CD4-positive, alpha-beta memory T cell (primary cell): ENCODE measurements at regions not wholly inside any gene's neighbourhood (a gene's known extent, or its start where the extent isn't known, plus 50 kb on each side); places are given as distances from the start of the nearest gene placed in this dataset.

Experiments used
- CTCF ChIA-PET: fragments of 350-600 bp; sonication (Branson Sonifier 250); formaldehyde crosslinking; loops from one replicate; lab custom pipeline; 2021; ENCODE audit warnings: inconsistent platforms; ENCODE audit not compliant: partially characterized antibody; lab: Charles Lee
- POLR2A ChIA-PET: fragments of 350-600 bp; sonication (Branson Sonifier 250); formaldehyde crosslinking; loops from one replicate; lab custom pipeline; 2021; ENCODE audit not compliant: partially characterized antibody; lab: Charles Lee
- DNase-seq, 5 donors: peaks; one replicate each; pipeline versions ENCODE4 v3.0.0 to v3.0.0-alpha.2; 2020 to 2022; ENCODE audit warnings: mixed read lengths in 1 of 5
- H3K27ac ChIP-seq: one replicate; pipeline ENCODE4 v1.7.0; 2013; ENCODE audit warnings: low read depth, low read length
- H3K27me3 ChIP-seq: 2 replicates; pipeline ENCODE4 v1.7.0; 2013; ENCODE audit warnings: mild to moderate bottlenecking, low read length, moderate library complexity; ENCODE audit not compliant: insufficient read depth
- H3K36me3 ChIP-seq: 2 replicates; pipeline ENCODE4 v1.7.0; 2013; ENCODE audit warnings: mild to moderate bottlenecking, low read length, moderate library complexity; ENCODE audit not compliant: insufficient read depth
- H3K4me1 ChIP-seq: 2 replicates; pipeline ENCODE4 v1.7.0; 2013; ENCODE audit warnings: mild to moderate bottlenecking, low read length, moderate library complexity; ENCODE audit not compliant: insufficient read depth
- H3K4me3 ChIP-seq, 2 donors: one replicate each; pipeline ENCODE4 v1.7.0; 2013; ENCODE audit warnings: low read length in 2 of 2, mild to moderate bottlenecking in 1 of 2
- H3K9me3 ChIP-seq, 2 donors: one replicate each; pipeline ENCODE4 v1.7.0; 2013; ENCODE audit warnings: low read length in 2 of 2, control low read depth in 1 of 2; ENCODE audit not compliant: control insufficient read depth in 1 of 2
- H3K27ac Mint-ChIP-seq, 7 donors: one replicate each; pipeline ENCODE4 v1.8.0; 2020 to 2021; ENCODE audit warnings: mixed read lengths in 7 of 7, mild to moderate bottlenecking in 6 of 7, inconsistent platforms in 3 of 7, moderate library complexity in 3 of 7
- H3K27me3 Mint-ChIP-seq, 2 donors: one replicate each; pipeline ENCODE4 v1.8.0; 2020 to 2021; ENCODE audit warnings: mixed read lengths in 2 of 2
- H3K36me3 Mint-ChIP-seq, 2 donors: one replicate each; pipeline ENCODE4 v1.8.0; 2020 to 2021; ENCODE audit warnings: mixed read lengths in 2 of 2, inconsistent platforms in 1 of 2, mild to moderate bottlenecking in 1 of 2
- H3K4me1 Mint-ChIP-seq, 4 donors: one replicate each; pipeline ENCODE4 v1.8.0; 2020 to 2021; ENCODE audit warnings: mixed read lengths in 4 of 4, mild to moderate bottlenecking in 1 of 4
- H3K4me3 Mint-ChIP-seq, 8 donors: one replicate each; pipeline ENCODE4 v1.8.0; 2020 to 2021; ENCODE audit warnings: mixed read lengths in 8 of 8, mild to moderate bottlenecking in 7 of 8, moderate library complexity in 6 of 8, inconsistent platforms in 3 of 8
- H3K9me3 Mint-ChIP-seq, 8 donors: one replicate each; pipeline ENCODE4 v1.8.0; 2020 to 2021; ENCODE audit warnings: mixed read lengths in 8 of 8, mild to moderate bottlenecking in 5 of 8, inconsistent platforms in 3 of 8, moderate library complexity in 1 of 8
- intact Hi-C: fragments of 100-400 bp; cut with micrococcal nuclease; formaldehyde crosslinking; loops from one replicate; pipeline ENCODE4 v1.15.1; 2023

DNA sequence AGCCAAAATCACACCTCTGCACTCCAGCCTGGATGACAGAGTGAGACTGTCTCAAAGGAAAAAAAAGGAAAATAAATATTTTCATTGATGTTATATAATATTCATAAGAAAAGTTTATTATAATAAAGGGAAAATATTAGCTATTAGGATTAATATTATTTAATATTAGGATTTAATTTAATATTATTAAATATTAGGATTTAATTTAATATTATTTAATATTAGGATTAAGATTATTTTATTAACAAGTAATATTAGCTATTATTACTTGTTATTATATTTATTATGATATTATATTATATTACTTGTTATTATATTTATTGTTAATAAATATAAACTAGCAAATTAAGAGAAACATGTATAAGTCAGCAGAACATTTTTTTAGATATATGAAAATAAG is 518.1 kb downstream of the FSCB start:
- H3K36me3 ChIP-seq = no peaks in the 10 kb centered on the region
- DNase-seq = no peak
- intact Hi-C loops = no loop called here
- H3K4me1 ChIP-seq = no peaks in the 10 kb centered on the region
- H3K9me3 ChIP-seq = no peaks in the 10 kb centered on the region
- Mint-ChIP-seq H3K4me3 (no peak overlapping the region), H3K27me3 (no peaks in the 10 kb centered on the region), H3K9me3 (peaks cover 0 to 4% (median 0%) of the 10 kb centered on the region in 8 donors), H3K27ac (no peak overlapping the region), H3K36me3 (no peaks in the 10 kb centered on the region), H3K4me1 (no peaks in the 10 kb centered on the region)
- CTCF ChIA-PET = no interaction called here
- no peak overlapping the region for H3K4me3 ChIP-seq
- H3K27me3 ChIP-seq = no peaks in the 10 kb centered on the region
- no peak overlapping the region for H3K27ac ChIP-seq
- POLR2A ChIA-PET = no interaction called here

DNA sequence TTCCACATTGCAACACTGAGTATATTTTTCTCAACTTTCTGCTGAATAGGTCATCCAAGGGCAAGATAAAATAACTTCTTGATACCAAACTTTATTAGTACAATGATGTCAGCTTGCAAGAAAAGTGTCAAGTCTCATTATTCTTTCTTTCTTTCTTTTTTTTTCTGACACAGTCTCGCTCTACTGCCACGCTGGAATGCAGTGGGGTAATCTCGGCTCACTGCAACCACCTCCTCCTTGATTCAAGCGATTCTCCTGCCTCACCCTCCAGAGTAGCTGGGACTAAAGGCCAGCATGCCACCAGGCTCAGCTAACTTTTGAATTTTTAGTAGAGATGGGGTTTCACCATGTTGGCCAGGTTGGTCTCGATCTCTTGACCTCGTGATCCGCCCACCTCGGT is 523.4 kb downstream of the FSCB start:
- DNase-seq = no peak
- CTCF ChIA-PET = no interaction called here

DNA sequence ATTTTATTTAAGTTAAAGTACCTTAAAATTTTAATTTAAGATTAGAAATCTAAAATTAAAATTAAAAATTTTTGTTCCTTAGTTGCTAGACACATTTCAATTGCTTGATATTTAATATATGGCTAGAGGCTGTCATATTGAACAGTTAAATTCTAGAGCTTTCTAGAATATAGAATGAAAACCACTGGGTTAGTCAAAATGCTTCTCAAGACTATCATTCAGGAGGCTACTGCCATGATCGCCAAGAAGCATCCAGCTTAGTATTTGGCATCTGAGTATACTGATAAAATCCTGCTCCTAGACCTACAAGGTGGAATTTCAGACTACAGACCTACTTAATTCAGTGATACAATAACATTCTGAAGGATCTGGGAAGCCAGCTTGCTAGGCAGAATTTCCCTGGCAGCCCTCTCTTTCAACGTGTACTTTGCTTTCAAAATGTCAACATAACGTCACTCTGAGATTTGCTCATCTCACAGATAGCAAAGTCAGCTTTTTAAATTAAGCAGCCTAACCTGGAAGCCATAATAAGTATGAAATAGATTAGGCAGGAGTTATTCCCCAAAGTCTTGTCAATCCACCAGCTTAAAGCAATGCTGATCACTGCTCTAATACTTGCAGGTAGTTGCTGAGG is 525.8 kb downstream of the FSCB start:
- Mint-ChIP-seq H3K27ac (no peak overlapping the region), H3K4me3 (no peak overlapping the region), H3K36me3 (no peaks in the 10 kb centered on the region), H3K27me3 (no peaks in the 10 kb centered on the region), H3K4me1 (no peaks in the 10 kb centered on the region), H3K9me3 (peaks cover 2 to 13% (median 7%) of the 10 kb centered on the region in 8 donors)
- no peak for DNase-seq
- ChIA-PET POLR2A (no interaction called here), CTCF (no interaction called here)
- H3K36me3 ChIP-seq = no peaks in the 10 kb centered on the region
- H3K27me3 ChIP-seq = no peaks in the 10 kb centered on the region
- no peak overlapping the region for H3K4me3 ChIP-seq
- H3K27ac ChIP-seq = no peak overlapping the region
- intact Hi-C loops = no loop called here
- H3K4me1 ChIP-seq = no peaks in the 10 kb centered on the region
- no peaks in the 10 kb centered on the region for H3K9me3 ChIP-seq

More for the DNA sequence above, 523.4 kb downstream of the FSCB start:
- H3K36me3 Mint-ChIP-seq = no peaks in the 10 kb centered on the region
- H3K27ac Mint-ChIP-seq = no peak overlapping the region
- Histone ChIP-seq H3K9me3 (no peaks in the 10 kb centered on the region), H3K27ac (no peak overlapping the region), H3K36me3 (no peaks in the 10 kb centered on the region), H3K4me1 (no peaks in the 10 kb centered on the region), H3K4me3 (no peak overlapping the region), H3K27me3 (no peaks in the 10 kb centered on the region)
- H3K4me3 Mint-ChIP-seq = no peak overlapping the region
- intact Hi-C loops = no loop called here
- H3K27me3 Mint-ChIP-seq = no peaks in the 10 kb centered on the region
- POLR2A ChIA-PET = no interaction called here
- H3K4me1 Mint-ChIP-seq = no peaks in the 10 kb centered on the region
- peaks cover 1 to 10% (median 4%) of the 10 kb centered on the region in 8 donors for H3K9me3 Mint-ChIP-seq

DNA sequence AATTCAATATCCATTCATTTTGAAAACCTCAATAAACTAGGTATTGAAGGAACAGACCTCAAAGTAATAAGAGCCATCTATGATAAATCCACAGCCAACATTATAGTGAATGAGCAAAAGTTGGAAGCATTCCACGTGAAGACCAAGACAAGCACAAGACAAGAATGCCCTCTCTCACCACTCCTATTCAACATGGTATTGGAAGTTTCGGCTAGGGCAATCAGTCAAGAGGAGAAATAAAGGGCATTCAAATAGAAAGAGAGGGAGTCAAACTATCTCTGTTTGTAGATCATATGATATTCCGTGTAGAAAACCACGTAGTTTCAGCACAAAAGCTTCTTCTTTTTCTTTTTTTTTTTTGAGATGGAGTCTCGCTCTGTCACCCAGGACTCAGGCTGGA is 550.3 kb downstream of the FSCB start:
- ChIA-PET POLR2A (no interaction called here), CTCF (no interaction called here)
- intact Hi-C loops = no loop called here
- Mint-ChIP-seq H3K4me3 (no peak overlapping the region), H3K4me1 (no peaks in the 10 kb centered on the region), H3K9me3 (peaks cover 0 to 15% (median 7%) of the 10 kb centered on the region in 8 donors), H3K27ac (no peak overlapping the region), H3K27me3 (peaks cover 0 to 1% of the 10 kb centered on the region in 2 donors), H3K36me3 (no peaks in the 10 kb centered on the region)
- H3K36me3 ChIP-seq = no peaks in the 10 kb centered on the region
- no peaks in the 10 kb centered on the region for H3K27me3 ChIP-seq
- no peaks in the 10 kb centered on the region for H3K9me3 ChIP-seq
- H3K4me3 ChIP-seq = no peak overlapping the region
- H3K27ac ChIP-seq = no peak overlapping the region
- H3K4me1 ChIP-seq = no peaks in the 10 kb centered on the region
- DNase-seq = no peak

DNA sequence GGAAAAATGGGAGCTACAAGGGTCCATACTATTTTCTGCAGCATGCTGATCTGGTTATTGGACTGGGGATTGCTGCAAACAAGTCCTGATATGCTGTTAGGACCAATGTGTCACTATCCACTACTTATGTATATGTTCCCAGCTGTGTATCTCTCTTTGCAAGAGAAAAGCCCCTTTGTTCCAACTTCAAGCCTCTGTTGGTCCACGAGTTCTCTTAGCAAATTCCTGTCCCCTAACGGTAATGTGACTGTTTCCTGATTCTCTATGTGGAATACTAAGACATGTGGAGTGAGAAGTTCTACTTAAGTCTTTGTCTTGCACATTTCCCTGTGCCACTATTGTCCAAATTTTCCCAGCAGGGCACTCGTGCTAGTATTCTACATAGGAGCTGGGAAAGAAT is 557.7 kb downstream of the FSCB start:
- Histone ChIP-seq H3K4me1 (no peaks in the 10 kb centered on the region), H3K27ac (no peak overlapping the region), H3K4me3 (no peak overlapping the region), H3K36me3 (no peaks in the 10 kb centered on the region), H3K27me3 (no peaks in the 10 kb centered on the region), H3K9me3 (no peaks in the 10 kb centered on the region)
- DNase-seq = no peak
- Mint-ChIP-seq H3K36me3 (no peaks in the 10 kb centered on the region), H3K27me3 (no peaks in the 10 kb centered on the region), H3K4me1 (no peaks in the 10 kb centered on the region), H3K4me3 (no peak overlapping the region), H3K9me3 (peaks cover 0 to 6% (median 3%) of the 10 kb centered on the region in 8 donors), H3K27ac (no peak overlapping the region)
- intact Hi-C loops = no loop called here
- ChIA-PET CTCF (no interaction called here), POLR2A (no interaction called here)

DNA sequence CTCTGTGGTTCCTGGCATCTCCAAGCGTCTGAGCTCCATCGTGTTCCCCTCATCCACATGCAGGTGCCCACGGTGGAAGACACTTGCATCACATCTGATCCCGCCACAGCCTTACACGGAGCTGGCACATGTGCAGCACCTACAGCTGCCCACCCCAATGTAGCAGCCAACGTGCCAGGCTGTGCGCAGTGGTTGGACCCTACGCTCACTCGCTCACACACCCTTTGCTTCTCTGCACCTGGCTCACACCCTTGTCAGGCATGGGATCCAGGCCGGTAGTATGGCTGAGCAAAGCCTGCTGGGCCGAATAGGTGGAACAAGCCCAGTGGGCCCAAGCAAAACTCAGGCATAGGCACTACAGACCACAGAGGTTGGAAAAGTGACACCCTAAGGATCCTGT is 567.2 kb downstream of the FSCB start:
- no peaks in the 10 kb centered on the region for H3K27me3 Mint-ChIP-seq
- ChIA-PET POLR2A (no interaction called here), CTCF (interaction anchor here (1.4 kb wide), 1 partner anchor 12 kb away, joined by 3 read pairs; no protein-coding TSS in a partner anchor)
- H3K9me3 Mint-ChIP-seq = peaks cover 2 to 24% (median 11%) of the 10 kb centered on the region in 8 donors
- no peak for DNase-seq
- no peaks in the 10 kb centered on the region for H3K36me3 ChIP-seq
- no peak overlapping the region for H3K27ac Mint-ChIP-seq
- H3K4me3 ChIP-seq = no peak overlapping the region
- H3K27me3 ChIP-seq = no peaks in the 10 kb centered on the region
- intact Hi-C loops = no loop called here
- H3K4me1 ChIP-seq = no peaks in the 10 kb centered on the region
- H3K4me1 Mint-ChIP-seq = no peaks in the 10 kb centered on the region
- H3K27ac ChIP-seq = no peak overlapping the region
- H3K36me3 Mint-ChIP-seq = no peaks in the 10 kb centered on the region
- no peaks in the 10 kb centered on the region for H3K9me3 ChIP-seq
- no peak overlapping the region for H3K4me3 Mint-ChIP-seq

DNA sequence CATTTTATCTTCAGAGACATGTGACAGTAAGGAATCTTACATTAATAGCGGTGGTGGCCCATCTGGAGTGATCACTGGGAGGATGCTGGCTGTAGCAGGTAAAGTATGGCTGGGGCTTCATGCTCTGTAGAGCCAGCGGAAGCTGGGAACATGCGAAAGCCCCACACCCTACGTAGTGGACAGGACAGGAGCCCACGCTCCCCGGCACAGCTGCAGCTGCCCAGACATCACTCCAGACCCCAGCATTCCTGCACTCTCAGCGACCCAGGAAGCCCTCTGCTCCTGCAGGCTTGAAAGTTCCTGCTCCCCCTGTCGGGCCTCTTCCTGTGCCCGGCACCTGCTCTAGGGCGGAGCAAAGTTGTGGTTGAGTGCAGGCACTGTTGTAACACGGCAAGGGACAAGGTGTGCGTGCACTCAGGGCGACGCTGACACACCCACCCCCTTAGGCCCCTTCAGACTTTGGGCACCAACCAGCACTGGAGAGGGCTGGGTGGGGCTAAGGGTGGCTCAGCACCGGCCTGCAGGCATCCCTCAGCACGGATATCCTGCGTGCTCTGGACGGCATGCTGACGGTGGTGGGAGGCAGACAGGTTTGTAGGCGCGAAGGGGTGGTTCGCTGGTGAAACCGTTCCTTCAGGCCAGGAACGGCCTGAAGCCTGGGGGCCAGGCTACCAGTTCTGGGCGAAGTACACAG is 568.3 kb downstream of the FSCB start:
- ChIA-PET CTCF (no interaction called here), POLR2A (no interaction called here)
- no peaks in the 10 kb centered on the region for H3K27me3 ChIP-seq
- Mint-ChIP-seq H3K36me3 (no peaks in the 10 kb centered on the region), H3K9me3 (peaks cover 2 to 22% (median 11%) of the 10 kb centered on the region in 8 donors), H3K4me3 (no peak overlapping the region), H3K27me3 (no peaks in the 10 kb centered on the region), H3K4me1 (no peaks in the 10 kb centered on the region), H3K27ac (no peak overlapping the region)
- H3K36me3 ChIP-seq = no peaks in the 10 kb centered on the region
- H3K27ac ChIP-seq = no peak overlapping the region
- peak in 1 of 5 donors; percentile 16 for DNase-seq
- H3K4me1 ChIP-seq = no peaks in the 10 kb centered on the region
- no peaks in the 10 kb centered on the region for H3K9me3 ChIP-seq
- intact Hi-C loops = no loop called here
- H3K4me3 ChIP-seq = no peak overlapping the region
